ENCODE measurements at regions not wholly inside any gene's neighbourhood (a gene's known extent, or its start where the extent isn't known, plus 50 kb on each side); places are given as distances from the start of the nearest gene placed in this dataset.

DNA sequence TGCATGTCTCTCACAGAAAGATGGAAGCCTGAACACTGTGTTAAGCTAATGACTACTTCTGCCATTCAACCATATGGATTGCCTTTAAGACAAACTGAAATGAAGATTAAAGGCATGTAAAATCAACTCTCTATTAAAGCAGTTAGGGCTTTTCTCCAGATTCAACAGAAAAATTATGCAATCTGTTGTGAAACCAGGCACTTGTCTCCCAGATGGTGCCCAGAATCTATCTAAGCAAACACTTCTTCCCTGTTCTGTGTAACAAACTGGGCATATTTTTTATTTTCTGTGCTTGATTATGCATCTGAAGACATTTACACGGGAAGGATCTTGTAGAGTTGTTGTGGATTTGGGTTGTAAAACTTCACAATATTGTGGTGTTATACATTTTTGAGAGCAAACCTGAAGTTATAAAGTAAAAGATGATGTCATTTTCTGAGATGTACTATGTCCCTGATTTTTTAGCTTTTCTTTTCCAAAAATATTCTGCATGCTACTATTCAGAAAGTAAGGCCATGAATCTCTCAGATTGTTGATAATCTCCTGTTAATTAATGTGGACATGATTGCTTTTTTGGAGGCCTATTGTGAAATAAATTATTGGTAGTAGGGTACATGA lies 1550.3 kb downstream of the CDH8 start (continued):
- TF ChIP-seq ZNF462 (CRISPR knock-in tag; IDR thresholded peaks at IDR 0.05) (no peak), EZH2phosphoT487 (IDR thresholded peaks at IDR 0.05; ENCODE audit: unreplicated experiment) (no peak), POLR2AphosphoS5 (IDR thresholded peaks at IDR 0.05; ENCODE audit: low read depth) (no peak), JUNB (IDR thresholded peaks at IDR 0.05; ENCODE audit: unreplicated experiment) (no peak), EZH2 (IDR thresholded peaks at IDR 0.05; ENCODE audit: low read depth, unreplicated experiment) (no peak)
- TF ChIP-seq, protein P1, sequence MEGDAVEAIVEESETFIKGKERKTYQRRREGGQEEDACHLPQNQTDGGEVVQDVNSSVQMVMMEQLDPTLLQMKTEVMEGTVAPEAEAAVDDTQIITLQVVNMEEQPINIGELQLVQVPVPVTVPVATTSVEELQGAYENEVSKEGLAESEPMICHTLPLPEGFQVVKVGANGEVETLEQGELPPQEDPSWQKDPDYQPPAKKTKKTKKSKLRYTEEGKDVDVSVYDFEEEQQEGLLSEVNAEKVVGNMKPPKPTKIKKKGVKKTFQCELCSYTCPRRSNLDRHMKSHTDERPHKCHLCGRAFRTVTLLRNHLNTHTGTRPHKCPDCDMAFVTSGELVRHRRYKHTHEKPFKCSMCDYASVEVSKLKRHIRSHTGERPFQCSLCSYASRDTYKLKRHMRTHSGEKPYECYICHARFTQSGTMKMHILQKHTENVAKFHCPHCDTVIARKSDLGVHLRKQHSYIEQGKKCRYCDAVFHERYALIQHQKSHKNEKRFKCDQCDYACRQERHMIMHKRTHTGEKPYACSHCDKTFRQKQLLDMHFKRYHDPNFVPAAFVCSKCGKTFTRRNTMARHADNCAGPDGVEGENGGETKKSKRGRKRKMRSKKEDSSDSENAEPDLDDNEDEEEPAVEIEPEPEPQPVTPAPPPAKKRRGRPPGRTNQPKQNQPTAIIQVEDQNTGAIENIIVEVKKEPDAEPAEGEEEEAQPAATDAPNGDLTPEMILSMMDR (conservative IDR thresholded peaks at IDR 0.05; ENCODE audit: low read depth in 2 of 2): no peak

- no peaks in the 10 kb centered on the region for H3K36me3 ChIP-seq (ENCODE audit: insufficient read depth)
- H3K4me2 ChIP-seq: no peak overlapping the region
- no peak overlapping the region for H3K27ac ChIP-seq (ENCODE audit: low read depth)
- H2AFZ ChIP-seq: no peak overlapping the region
- no peaks in the 10 kb centered on the region for H4K20me1 ChIP-seq (replicated peaks; ENCODE audit: insufficient read depth)
- no peaks in the 10 kb centered on the region for H3K79me2 ChIP-seq (replicated peaks; ENCODE audit: insufficient read depth)
- H3K4me3 ChIP-seq: no peak overlapping the region
- no peaks in the 10 kb centered on the region for H3K4me1 ChIP-seq (ENCODE audit: insufficient read depth)
- H3K27ac Mint-ChIP-seq: no peak overlapping the region
- no peaks in the 10 kb centered on the region for H3K9me3 Mint-ChIP-seq
- no peak for DNase-seq (ENCODE audit: low spot score)
- H3K4me1 Mint-ChIP-seq: peaks cover 3% of the 10 kb centered on the region
- H3K9me2 ChIP-seq (ENCODE audit: insufficient read depth): no peaks in the 10 kb centered on the region
- H3K27me3 Mint-ChIP-seq (ENCODE audit: insufficient read depth, low read depth, poor library complexity): peaks cover 3% of the 10 kb centered on the region
- H3F3A ChIP-seq (replicated peaks; ENCODE audit: low read depth): no peaks in the 10 kb centered on the region
- ATAC-seq: no peak
- no peaks in the 10 kb centered on the region for H3K27me3 ChIP-seq (ENCODE audit: insufficient read depth)
- no peak overlapping the region for H3K4me3 Mint-ChIP-seq
- no peaks in the 10 kb centered on the region for H3K36me3 Mint-ChIP-seq (ENCODE audit: low read depth)
- TF ChIP-seq ZNF462 (CRISPR knock-in tag; IDR thresholded peaks at IDR 0.05) (no peak), ZNF331 (CRISPR knock-in tag; IDR thresholded peaks at IDR 0.05; ENCODE audit: low read depth) (no peak), ZNF114 (CRISPR knock-in tag; IDR thresholded peaks at IDR 0.05) (no peak), EZH2 (IDR thresholded peaks at IDR 0.05; ENCODE audit: low read depth, unreplicated experiment) (no peak)
Measured at GRCh38 chr16:60484901-60485300, 1551.3 kb downstream of the CDH8 start.
